RPMI8226 (cell line): ENCODE measurements at regions not wholly inside any gene's neighbourhood (a gene's known extent, or its start where the extent isn't known, plus 50 kb on each side); places are given as distances from the start of the nearest gene placed in this dataset.

Source experiments
- DNase-seq: peaks from one replicate; pipeline ENCODE4 v3.0.0-alpha.2; 2015

- no peak for DNase-seq
These were observed 274.9 kb downstream of the PIK3R1 start for GRCh38 chr5:68490406-68490805.

- DNase-seq, result no peak
These were observed 279.2 kb downstream of the PIK3R1 start for GRCh38 chr5:68494771-68495170.

- DNase-seq, result no peak
These were observed 284.4 kb downstream of the PIK3R1 start for GRCh38 chr5:68499987-68500386.

- no peak for DNase-seq
These were observed 285.3 kb downstream of the PIK3R1 start for GRCh38 chr5:68500813-68501212.

GRCh38 chr5:68502531-68502930 lies 287.0 kb downstream of the PIK3R1 start:
- no peak for DNase-seq

- no peak for DNase-seq
These were observed 288.8 kb downstream of the PIK3R1 start for GRCh38 chr5:68504306-68504705.

GRCh38 chr5:68505917-68506860 lies 290.6 kb downstream of the PIK3R1 start:
- DNase-seq, result no peak

- no peak for DNase-seq
These were observed 300.0 kb downstream of the PIK3R1 start for GRCh38 chr5:68515514-68515913.

GRCh38 chr5:68518286-68518685 lies 302.7 kb downstream of the PIK3R1 start:
- DNase-seq, result no peak

GRCh38 chr5:68519143-68519542 lies 303.6 kb downstream of the PIK3R1 start:
- DNase-seq, result no peak

GRCh38 chr5:68521776-68522175 lies 306.2 kb downstream of the PIK3R1 start:
- DNase-seq, result no peak

- no peak for DNase-seq
These were observed 307.3 kb downstream of the PIK3R1 start for GRCh38 chr5:68522863-68523262.

GRCh38 chr5:68528821-68529273 lies 313.3 kb downstream of the PIK3R1 start:
- no peak for DNase-seq

- no peak for DNase-seq
These were observed 314.0 kb downstream of the PIK3R1 start for GRCh38 chr5:68529581-68529980.

- no peak for DNase-seq
These were observed 316.4 kb downstream of the PIK3R1 start for GRCh38 chr5:68531970-68532369.

- DNase-seq, result no peak
These were observed 317.5 kb downstream of the PIK3R1 start for GRCh38 chr5:68533051-68533450.

GRCh38 chr5:68533571-68534084 lies 318.1 kb downstream of the PIK3R1 start:
- DNase-seq, result no peak

GRCh38 chr5:68534131-68534940 lies 318.8 kb downstream of the PIK3R1 start:
- DNase-seq, result no peak

GRCh38 chr5:68534956-68535520 lies 319.5 kb downstream of the PIK3R1 start:
- no peak for DNase-seq

- DNase-seq, result no peak
These were observed 323.4 kb downstream of the PIK3R1 start for GRCh38 chr5:68538814-68539420.

- no peak for DNase-seq
These were observed 325.4 kb downstream of the PIK3R1 start for GRCh38 chr5:68540798-68541590.

- no peak for DNase-seq
These were observed 326.7 kb downstream of the PIK3R1 start for GRCh38 chr5:68542207-68542606.
